ENCODE measurements at regions not wholly inside any gene's neighbourhood (a gene's known extent, or its start where the extent isn't known, plus 50 kb on each side); places are given as distances from the start of the nearest gene placed in this dataset.

DNA sequence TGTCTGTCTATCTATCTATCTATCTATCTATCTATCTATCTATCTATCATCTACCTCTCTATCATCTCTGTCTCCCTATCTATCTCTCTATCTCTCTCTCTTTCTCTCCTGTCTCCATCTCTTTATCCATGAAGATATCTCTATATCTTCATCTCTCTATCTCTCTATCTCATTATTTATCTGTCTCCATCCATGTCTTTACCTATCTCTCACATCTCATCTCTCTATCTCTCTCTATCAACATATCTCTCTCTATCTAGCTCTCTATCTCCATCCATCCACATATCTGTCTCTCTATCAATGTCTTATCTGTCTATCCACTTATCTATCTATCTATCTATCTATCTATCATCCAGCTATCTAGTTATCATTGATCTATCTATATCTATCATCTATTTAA is 292.1 kb upstream of the IRX2 start:
- DNase-seq: no peak
- no peaks in the 10 kb centered on the region for H3K4me1 ChIP-seq (ENCODE audit: control insufficient read depth in 3 of 3, insufficient read depth in 2 of 3, low read depth in 1 of 3, low read length in 2 of 3)
- FAIRE-seq: no peak
- no peaks in the 10 kb centered on the region for H3K36me3 ChIP-seq (ENCODE audit: control insufficient read depth in 3 of 3, insufficient read depth in 2 of 3, low read depth in 1 of 3, low read length in 3 of 3)
- no peak overlapping the region for H3K4me3 ChIP-seq (ENCODE audit: low read depth in 1 of 3, low read length in 3 of 3)
- no peak overlapping the region for H3K27ac ChIP-seq (ENCODE audit: low read depth in 1 of 3, low read length in 2 of 3)
- H3K9me3 ChIP-seq (ENCODE audit: control insufficient read depth in 2 of 2, insufficient read depth in 1 of 2, low read depth in 1 of 2, low read length in 1 of 2): no peaks in the 10 kb centered on the region
- no peaks in the 10 kb centered on the region for H3K27me3 ChIP-seq (ENCODE audit: control insufficient read depth in 3 of 3, insufficient read depth in 3 of 3, low read length in 3 of 3)

DNA sequence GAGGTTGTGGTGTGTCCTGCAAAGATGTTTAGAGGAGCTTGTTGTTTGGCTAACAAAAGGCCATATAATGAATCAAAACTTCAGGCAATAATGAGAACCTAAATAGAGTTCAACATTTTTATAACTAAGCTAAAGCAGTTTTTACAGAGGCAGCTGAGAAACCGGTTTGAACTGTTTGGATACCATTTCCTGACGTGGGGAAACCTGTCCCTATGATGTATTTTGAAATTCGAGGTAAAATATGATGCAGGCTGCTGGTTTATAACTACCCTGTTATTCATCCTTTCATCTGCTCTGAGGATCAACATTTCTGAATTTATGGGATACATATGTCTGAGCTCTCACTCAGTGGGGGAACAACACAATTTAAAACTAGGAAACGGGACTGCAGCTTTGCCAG is 289.5 kb upstream of the IRX2 start:
- Histone ChIP-seq H3K4me3 (ENCODE audit: low read depth in 1 of 3, low read length in 3 of 3) (no peak overlapping the region), H3K27ac (ENCODE audit: low read depth in 1 of 3, low read length in 2 of 3) (no peak overlapping the region), H3K27me3 (ENCODE audit: control insufficient read depth in 3 of 3, insufficient read depth in 3 of 3, low read length in 3 of 3) (no peaks in the 10 kb centered on the region), H3K4me1 (ENCODE audit: control insufficient read depth in 3 of 3, insufficient read depth in 2 of 3, low read depth in 1 of 3, low read length in 2 of 3) (no peaks in the 10 kb centered on the region), H3K9me3 (ENCODE audit: control insufficient read depth in 2 of 2, insufficient read depth in 1 of 2, low read depth in 1 of 2, low read length in 1 of 2) (no peaks in the 10 kb centered on the region), H3K36me3 (ENCODE audit: control insufficient read depth in 3 of 3, insufficient read depth in 2 of 3, low read depth in 1 of 3, low read length in 3 of 3) (no peaks in the 10 kb centered on the region)
- WGBS, 3 donors: 60 to 72% (median 65%) methylated on average over 4 of the region's 4 CpGs
- DNase-seq (no peak), FAIRE-seq (no peak)

DNA sequence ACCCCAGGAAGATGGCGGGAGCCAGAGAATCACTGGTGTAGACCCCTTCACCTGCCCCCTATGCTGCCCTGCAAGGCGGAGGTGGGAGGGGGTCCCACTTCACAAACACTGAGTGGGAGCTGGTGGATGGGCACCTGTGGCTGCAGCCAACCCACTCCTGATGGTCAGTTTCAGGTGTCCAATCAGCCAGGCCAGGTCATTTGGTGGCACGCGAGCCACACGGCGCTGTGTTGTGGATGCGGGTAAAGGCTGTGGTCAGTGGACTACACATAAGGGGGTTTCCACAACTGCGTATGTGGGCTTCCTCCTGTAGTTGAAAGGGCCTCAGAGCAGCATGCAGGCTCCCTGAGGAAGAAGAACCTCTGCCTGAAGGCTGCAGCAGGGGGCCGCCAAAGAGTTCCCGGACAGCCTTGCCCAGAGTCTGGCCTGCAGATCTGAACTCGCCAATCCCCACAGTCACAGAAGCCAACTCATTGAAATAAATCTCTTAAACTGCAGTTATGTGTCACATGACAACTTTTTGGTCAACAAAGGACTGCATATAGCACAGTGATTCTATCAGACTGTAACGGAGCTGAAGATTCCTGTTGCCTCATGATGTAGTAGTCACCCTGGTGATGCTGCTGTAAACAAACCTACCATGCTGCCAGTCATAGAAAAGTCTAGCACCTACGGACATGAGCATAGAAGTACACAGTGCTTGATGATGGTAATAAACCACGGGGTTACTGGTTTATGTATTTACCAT is 284.7 kb upstream of the IRX2 start:
- WGBS, 3 donors: 81 to 83% (median 82%) methylated on average over 14 of the region's 14 CpGs
- H3K9me3 ChIP-seq (ENCODE audit: control insufficient read depth in 2 of 2, insufficient read depth in 1 of 2, low read depth in 1 of 2, low read length in 1 of 2): no peaks in the 10 kb centered on the region
- H3K27ac ChIP-seq (ENCODE audit: low read depth in 1 of 3, low read length in 2 of 3): no peak overlapping the region
- H3K36me3 ChIP-seq (ENCODE audit: control insufficient read depth in 3 of 3, insufficient read depth in 2 of 3, low read depth in 1 of 3, low read length in 3 of 3): no peaks in the 10 kb centered on the region
- DNase-seq (no peak), FAIRE-seq (no peak)
- H3K4me1 ChIP-seq (ENCODE audit: control insufficient read depth in 3 of 3, insufficient read depth in 2 of 3, low read depth in 1 of 3, low read length in 2 of 3): no peaks in the 10 kb centered on the region
- H3K27me3 ChIP-seq (ENCODE audit: control insufficient read depth in 3 of 3, insufficient read depth in 3 of 3, low read length in 3 of 3): no peaks in the 10 kb centered on the region
- H3K4me3 ChIP-seq (ENCODE audit: low read depth in 1 of 3, low read length in 3 of 3): no peak overlapping the region

DNA sequence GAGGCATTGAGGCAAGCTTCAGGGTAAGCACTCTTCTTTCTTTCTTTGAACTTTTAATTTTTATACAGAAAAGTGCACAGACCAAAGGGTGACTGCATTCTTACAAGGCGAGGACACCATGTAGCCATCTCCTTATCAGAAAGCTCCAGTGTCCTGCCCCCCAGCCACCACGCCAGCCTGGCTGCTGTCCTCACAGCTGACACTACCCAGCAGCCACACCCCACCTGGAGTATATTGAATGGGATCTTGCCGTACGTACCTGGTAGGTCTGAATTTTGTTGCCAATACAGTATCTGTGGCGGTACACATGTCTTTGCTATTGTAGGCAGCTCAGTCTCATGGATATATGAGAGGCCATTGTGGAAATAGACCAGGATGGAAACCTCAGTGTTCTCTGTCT is 284.0 kb upstream of the IRX2 start:
- WGBS, 3 donors: 78 to 86% (median 84%) methylated on average over 5 of the region's 5 CpGs
- Histone ChIP-seq H3K27me3 (ENCODE audit: control insufficient read depth in 3 of 3, insufficient read depth in 3 of 3, low read length in 3 of 3) (no peaks in the 10 kb centered on the region), H3K27ac (ENCODE audit: low read depth in 1 of 3, low read length in 2 of 3) (no peak overlapping the region), H3K4me3 (ENCODE audit: low read depth in 1 of 3, low read length in 3 of 3) (no peak overlapping the region), H3K36me3 (ENCODE audit: control insufficient read depth in 3 of 3, insufficient read depth in 2 of 3, low read depth in 1 of 3, low read length in 3 of 3) (no peaks in the 10 kb centered on the region), H3K9me3 (ENCODE audit: control insufficient read depth in 2 of 2, insufficient read depth in 1 of 2, low read depth in 1 of 2, low read length in 1 of 2) (no peaks in the 10 kb centered on the region), H3K4me1 (ENCODE audit: control insufficient read depth in 3 of 3, insufficient read depth in 2 of 3, low read depth in 1 of 3, low read length in 2 of 3) (no peaks in the 10 kb centered on the region)
- DNase-seq (no peak), FAIRE-seq (no peak)

DNA sequence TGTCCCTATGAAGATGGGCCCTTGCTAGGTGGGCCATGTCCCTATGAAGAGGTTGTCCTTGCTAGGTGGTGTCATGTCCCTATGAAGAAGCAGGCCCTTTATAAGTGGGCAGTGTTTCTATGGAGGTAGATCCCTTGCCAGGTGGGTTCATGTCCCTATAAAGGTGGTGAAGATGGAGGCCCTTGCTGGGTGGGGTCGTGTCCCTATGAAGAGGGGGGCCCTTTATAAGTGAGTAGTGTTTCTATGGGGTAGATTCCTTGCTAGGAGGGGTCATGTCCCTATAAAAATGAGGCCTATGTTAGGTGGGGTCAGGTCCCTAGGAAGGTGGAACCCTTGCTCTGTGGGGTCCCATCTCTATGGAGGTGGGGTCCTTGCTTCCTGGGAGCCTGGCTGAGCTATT is 283.4 kb upstream of the IRX2 start:
- 11 to 40% (median 33%) methylated on average over 1 of the region's 1 CpG for WGBS, 3 donors
- Histone ChIP-seq H3K4me3 (ENCODE audit: low read depth in 1 of 3, low read length in 3 of 3) (no peak overlapping the region), H3K4me1 (ENCODE audit: control insufficient read depth in 3 of 3, insufficient read depth in 2 of 3, low read depth in 1 of 3, low read length in 2 of 3) (no peaks in the 10 kb centered on the region), H3K27ac (ENCODE audit: low read depth in 1 of 3, low read length in 2 of 3) (no peak overlapping the region), H3K9me3 (ENCODE audit: control insufficient read depth in 2 of 2, insufficient read depth in 1 of 2, low read depth in 1 of 2, low read length in 1 of 2) (no peaks in the 10 kb centered on the region), H3K36me3 (ENCODE audit: control insufficient read depth in 3 of 3, insufficient read depth in 2 of 3, low read depth in 1 of 3, low read length in 3 of 3) (no peaks in the 10 kb centered on the region), H3K27me3 (ENCODE audit: control insufficient read depth in 3 of 3, insufficient read depth in 3 of 3, low read length in 3 of 3) (no peaks in the 10 kb centered on the region)
- no peak for DNase-seq
- no peak for FAIRE-seq

DNA sequence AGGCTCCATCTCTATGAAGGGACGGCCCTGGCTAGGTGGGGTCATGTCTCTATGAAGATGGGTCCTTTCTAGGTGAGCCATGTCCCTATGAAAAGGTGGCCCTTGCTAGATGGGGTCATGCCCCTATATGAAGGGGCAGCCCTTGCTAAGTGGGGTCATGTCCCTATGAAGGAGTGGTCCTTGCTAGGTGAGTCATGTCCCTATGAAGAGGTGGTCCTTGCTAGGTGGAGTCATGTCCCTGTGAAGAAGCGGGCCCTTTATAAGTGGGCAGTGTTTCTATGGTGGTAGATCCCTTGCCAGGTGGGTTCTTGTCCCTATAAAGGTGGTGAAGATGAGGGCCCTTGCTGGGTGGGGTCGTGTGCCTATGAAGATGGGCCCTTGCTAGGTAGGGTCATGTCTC is 283.0 kb upstream of the IRX2 start:
- FAIRE-seq: no peak
- Histone ChIP-seq H3K4me1 (ENCODE audit: control insufficient read depth in 3 of 3, insufficient read depth in 2 of 3, low read depth in 1 of 3, low read length in 2 of 3) (no peaks in the 10 kb centered on the region), H3K27ac (ENCODE audit: low read depth in 1 of 3, low read length in 2 of 3) (no peak overlapping the region), H3K36me3 (ENCODE audit: control insufficient read depth in 3 of 3, insufficient read depth in 2 of 3, low read depth in 1 of 3, low read length in 3 of 3) (no peaks in the 10 kb centered on the region), H3K9me3 (ENCODE audit: control insufficient read depth in 2 of 2, insufficient read depth in 1 of 2, low read depth in 1 of 2, low read length in 1 of 2) (no peaks in the 10 kb centered on the region), H3K4me3 (ENCODE audit: low read depth in 1 of 3, low read length in 3 of 3) (no peak overlapping the region), H3K27me3 (ENCODE audit: control insufficient read depth in 3 of 3, insufficient read depth in 3 of 3, low read length in 3 of 3) (no peaks in the 10 kb centered on the region)
- WGBS, 3 donors: 60 to 77% (median 67%) methylated on average over 3 of the region's 3 CpGs
- no peak for DNase-seq

DNA sequence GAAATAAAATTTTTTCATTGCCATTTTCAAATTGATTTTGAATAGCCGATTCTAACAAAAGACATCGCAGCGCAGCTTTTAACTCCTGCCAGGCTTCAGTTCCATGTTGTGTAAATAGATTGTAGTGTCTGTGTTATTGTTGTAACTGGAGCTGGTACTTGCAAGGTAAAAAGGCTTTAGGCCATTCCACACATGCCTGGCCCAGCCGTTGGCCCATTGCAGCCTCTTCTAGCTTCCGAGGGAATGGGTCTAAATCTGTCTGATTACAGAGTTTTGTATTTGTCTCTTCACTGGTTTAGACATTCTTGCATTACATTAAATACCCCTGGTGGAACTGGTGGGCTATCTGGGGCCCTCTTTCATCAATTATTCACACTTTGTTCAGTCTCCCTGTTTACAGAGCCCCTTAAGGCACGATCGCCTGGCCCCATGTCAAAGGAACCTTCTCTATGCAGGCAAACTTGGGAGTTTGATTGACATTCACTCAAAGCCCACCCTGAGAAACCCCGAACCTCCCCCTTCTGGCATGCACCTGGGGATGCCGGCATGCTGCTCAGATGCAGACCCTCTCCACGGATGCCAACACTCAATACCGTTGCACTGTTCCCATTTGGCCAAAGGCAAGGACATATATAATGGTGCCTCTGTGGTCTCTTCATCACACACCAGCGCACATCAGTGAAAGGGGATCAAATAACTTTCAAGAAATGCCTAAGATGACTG is 281.7 kb upstream of the IRX2 start:
- H3K9me3 ChIP-seq (ENCODE audit: control insufficient read depth in 2 of 2, insufficient read depth in 1 of 2, low read depth in 1 of 2, low read length in 1 of 2): no peaks in the 10 kb centered on the region
- no peaks in the 10 kb centered on the region for H3K27me3 ChIP-seq (ENCODE audit: control insufficient read depth in 3 of 3, insufficient read depth in 3 of 3, low read length in 3 of 3)
- WGBS, 3 donors: 78 to 83% (median 82%) methylated on average over 12 of the region's 12 CpGs
- no peak for FAIRE-seq
- no peak overlapping the region for H3K27ac ChIP-seq (ENCODE audit: low read depth in 1 of 3, low read length in 2 of 3)
- H3K36me3 ChIP-seq (ENCODE audit: control insufficient read depth in 3 of 3, insufficient read depth in 2 of 3, low read depth in 1 of 3, low read length in 3 of 3): no peaks in the 10 kb centered on the region
- H3K4me3 ChIP-seq (ENCODE audit: low read depth in 1 of 3, low read length in 3 of 3): no peak overlapping the region
- H3K4me1 ChIP-seq (ENCODE audit: control insufficient read depth in 3 of 3, insufficient read depth in 2 of 3, low read depth in 1 of 3, low read length in 2 of 3): no peaks in the 10 kb centered on the region
- no peak for DNase-seq

DNA sequence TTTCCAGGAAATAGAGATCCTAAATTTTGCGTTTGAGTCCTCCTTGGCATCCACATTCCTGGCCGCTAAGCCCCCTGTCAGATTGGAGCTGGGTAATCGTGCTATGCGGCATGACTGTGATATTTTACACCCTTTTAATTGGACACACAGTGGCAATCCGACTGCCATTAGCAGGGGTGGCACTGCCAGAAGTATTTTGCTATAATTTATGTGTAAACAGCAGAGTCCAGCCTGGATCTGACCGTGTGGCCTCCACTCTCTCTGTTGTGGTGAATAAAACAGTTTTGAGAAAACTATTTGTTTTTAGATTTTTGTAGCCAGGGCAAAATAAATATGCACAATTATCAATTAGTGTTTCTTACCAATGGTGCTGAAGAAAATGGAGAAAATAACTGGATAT is 281.0 kb upstream of the IRX2 start:
- Histone ChIP-seq H3K36me3 (ENCODE audit: control insufficient read depth in 3 of 3, insufficient read depth in 2 of 3, low read depth in 1 of 3, low read length in 3 of 3) (no peaks in the 10 kb centered on the region), H3K9me3 (ENCODE audit: control insufficient read depth in 2 of 2, insufficient read depth in 1 of 2, low read depth in 1 of 2, low read length in 1 of 2) (no peaks in the 10 kb centered on the region), H3K4me3 (ENCODE audit: low read depth in 1 of 3, low read length in 3 of 3) (no peak overlapping the region), H3K4me1 (ENCODE audit: control insufficient read depth in 3 of 3, insufficient read depth in 2 of 3, low read depth in 1 of 3, low read length in 2 of 3) (no peaks in the 10 kb centered on the region), H3K27ac (ENCODE audit: low read depth in 1 of 3, low read length in 2 of 3) (no peak overlapping the region), H3K27me3 (ENCODE audit: control insufficient read depth in 3 of 3, insufficient read depth in 3 of 3, low read length in 3 of 3) (no peaks in the 10 kb centered on the region)
- WGBS, 3 donors: 62 to 76% (median 73%) methylated on average over 6 of the region's 6 CpGs
- DNase-seq (no peak), FAIRE-seq (no peak)

Data from small intestine (tissue), 7 donors.